NCI-H226 (cell line): ENCODE measurements at regions not wholly inside any gene's neighbourhood (a gene's known extent, or its start where the extent isn't known, plus 50 kb on each side); places are given as distances from the start of the nearest gene placed in this dataset.

Source experiments
- DNase-seq: peaks from one replicate; pipeline ENCODE4 v3.0.0-alpha.2; 2015

GRCh38 chr1:60913708-60914107, 168.7 kb upstream of the NFIA start:
- peak; percentile 6 for DNase-seq

GRCh38 chr1:60913039-60913438, 169.3 kb upstream of the NFIA start:
- no peak for DNase-seq

GRCh38 chr1:60911966-60912697, 170.2 kb upstream of the NFIA start:
- DNase-seq, result no peak

GRCh38 chr1:60908159-60908558, 174.2 kb upstream of the NFIA start:
- no peak for DNase-seq

- DNase-seq, result no peak
Observed at GRCh38 chr1:60906526-60906925, 175.8 kb upstream of the NFIA start.

GRCh38 chr1:60906039-60906438, 176.3 kb upstream of the NFIA start:
- DNase-seq, result no peak

GRCh38 chr1:60904099-60904851, 178.1 kb upstream of the NFIA start:
- DNase-seq, result no peak

- no peak for DNase-seq
Observed at GRCh38 chr1:60903591-60903990, 178.8 kb upstream of the NFIA start.

- no peak for DNase-seq
Observed at GRCh38 chr1:60899464-60899863, 182.9 kb upstream of the NFIA start.

- DNase-seq, result no peak
Observed at GRCh38 chr1:60898987-60899386, 183.4 kb upstream of the NFIA start.

- DNase-seq, result no peak
Observed at GRCh38 chr1:60898413-60898812, 183.9 kb upstream of the NFIA start.

- no peak for DNase-seq
Observed at GRCh38 chr1:60896701-60897363, 185.5 kb upstream of the NFIA start.

- DNase-seq, result no peak
Observed at GRCh38 chr1:60895701-60896100, 186.7 kb upstream of the NFIA start.

- DNase-seq, result no peak
Observed at GRCh38 chr1:60895252-60895651, 187.1 kb upstream of the NFIA start.

GRCh38 chr1:60894741-60895140, 187.6 kb upstream of the NFIA start:
- DNase-seq, result no peak

- DNase-seq, result no peak
Observed at GRCh38 chr1:60894130-60894529, 188.2 kb upstream of the NFIA start.

- DNase-seq, result no peak
Observed at GRCh38 chr1:60893136-60893930, 189.0 kb upstream of the NFIA start.

- no peak for DNase-seq
Observed at GRCh38 chr1:60891765-60892164, 190.6 kb upstream of the NFIA start.

- no peak for DNase-seq
Observed at GRCh38 chr1:60891281-60891680, 191.1 kb upstream of the NFIA start.

GRCh38 chr1:60890664-60891063, 191.7 kb upstream of the NFIA start:
- DNase-seq, result no peak

GRCh38 chr1:60889709-60890108, 192.7 kb upstream of the NFIA start:
- no peak for DNase-seq

- no peak for DNase-seq
Observed at GRCh38 chr1:60888126-60888525, 194.2 kb upstream of the NFIA start.

- no peak for DNase-seq
Observed at GRCh38 chr1:60886793-60887331, 195.5 kb upstream of the NFIA start.
